LNCaP clone FGC (cell line): ENCODE measurements at regions not wholly inside any gene's neighbourhood (a gene's known extent, or its start where the extent isn't known, plus 50 kb on each side); places are given as distances from the start of the nearest gene placed in this dataset.

Experiments
- DNase-seq: peaks from one replicate; pipeline ENCODE4 v3.0.0-alpha.2; 2011; ENCODE audit warnings: low read depth
- H3K4me3 ChIP-seq: 2 replicates; pipeline ENCODE4 v1.5.1; 2011; ENCODE audit warnings: mild to moderate bottlenecking, low read depth, low read length, control low read depth
- TF ChIP-seq, protein P1 (sequence below): IDR thresholded peaks from 2 replicates; pipeline ENCODE4 v1.5.1; 2012; ENCODE audit warnings: mild to moderate bottlenecking; ENCODE audit not compliant: control insufficient read depth, insufficient read depth; ENCODE audit errors: extremely low read depth

DNA sequence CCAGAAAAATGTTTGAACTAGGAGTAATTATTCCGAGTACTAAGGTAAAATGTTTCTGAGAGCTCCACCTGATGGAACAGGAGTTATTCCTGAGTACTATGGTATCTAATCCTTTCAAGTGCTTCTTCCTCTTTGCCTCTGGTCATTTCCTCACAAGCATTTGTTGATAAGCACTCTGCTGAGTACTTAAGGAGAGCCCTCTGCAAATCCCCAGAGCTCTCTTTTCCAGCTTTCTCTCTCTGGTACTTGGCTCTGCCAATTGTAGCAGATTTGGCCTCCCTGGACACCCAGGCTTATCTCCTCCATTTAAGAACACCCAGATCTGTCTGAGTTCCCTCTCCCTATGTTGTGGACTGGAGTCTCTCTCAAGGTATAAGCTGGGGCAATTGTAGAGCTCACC is 457.0 kb downstream of the MN1 start:
- TF ChIP-seq, protein P1, sequence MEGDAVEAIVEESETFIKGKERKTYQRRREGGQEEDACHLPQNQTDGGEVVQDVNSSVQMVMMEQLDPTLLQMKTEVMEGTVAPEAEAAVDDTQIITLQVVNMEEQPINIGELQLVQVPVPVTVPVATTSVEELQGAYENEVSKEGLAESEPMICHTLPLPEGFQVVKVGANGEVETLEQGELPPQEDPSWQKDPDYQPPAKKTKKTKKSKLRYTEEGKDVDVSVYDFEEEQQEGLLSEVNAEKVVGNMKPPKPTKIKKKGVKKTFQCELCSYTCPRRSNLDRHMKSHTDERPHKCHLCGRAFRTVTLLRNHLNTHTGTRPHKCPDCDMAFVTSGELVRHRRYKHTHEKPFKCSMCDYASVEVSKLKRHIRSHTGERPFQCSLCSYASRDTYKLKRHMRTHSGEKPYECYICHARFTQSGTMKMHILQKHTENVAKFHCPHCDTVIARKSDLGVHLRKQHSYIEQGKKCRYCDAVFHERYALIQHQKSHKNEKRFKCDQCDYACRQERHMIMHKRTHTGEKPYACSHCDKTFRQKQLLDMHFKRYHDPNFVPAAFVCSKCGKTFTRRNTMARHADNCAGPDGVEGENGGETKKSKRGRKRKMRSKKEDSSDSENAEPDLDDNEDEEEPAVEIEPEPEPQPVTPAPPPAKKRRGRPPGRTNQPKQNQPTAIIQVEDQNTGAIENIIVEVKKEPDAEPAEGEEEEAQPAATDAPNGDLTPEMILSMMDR, result no peak
- no peak overlapping the region for H3K4me3 ChIP-seq
- no peak for DNase-seq

DNA sequence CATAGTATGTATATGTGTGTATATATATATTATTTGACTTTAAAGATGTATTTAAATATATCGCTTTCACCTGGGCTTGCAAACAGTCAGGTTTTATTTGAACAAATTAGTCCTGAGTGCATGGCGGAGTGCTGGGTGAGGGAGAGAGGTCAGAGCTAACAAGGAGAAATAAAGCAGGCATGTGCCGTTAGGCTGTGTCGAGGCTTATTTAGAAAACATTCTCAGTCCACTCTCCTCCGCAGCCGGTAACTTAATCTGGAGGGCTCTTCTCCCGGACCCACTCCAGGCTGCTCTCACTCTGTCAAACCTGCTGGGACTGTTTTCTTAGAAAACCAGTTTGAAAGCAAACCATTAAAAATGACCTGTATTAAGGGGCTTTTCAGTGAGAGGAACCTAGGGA is 455.9 kb downstream of the MN1 start:
- TF ChIP-seq, protein P1, result no peak
- DNase-seq, result no peak
- no peak overlapping the region for H3K4me3 ChIP-seq

DNA sequence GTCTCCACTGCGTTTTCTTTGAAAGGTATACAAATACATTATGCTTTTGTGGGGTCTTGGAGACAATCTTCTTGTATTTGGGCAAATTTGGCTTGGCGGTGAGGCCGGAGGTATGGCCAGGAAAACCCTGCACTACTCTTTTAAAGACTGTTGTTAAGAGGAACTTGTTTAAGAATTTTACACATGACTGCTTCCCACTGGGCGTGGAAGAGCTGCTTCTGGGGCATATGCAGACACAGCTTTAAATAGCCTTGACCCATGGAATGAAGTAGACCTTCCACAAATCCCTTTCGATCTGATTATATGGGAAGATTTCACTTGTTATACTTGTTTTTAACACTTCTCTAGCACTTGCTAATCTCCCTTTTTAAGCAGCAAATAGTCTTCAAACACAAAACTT is 453.6 kb downstream of the MN1 start:
- TF ChIP-seq, protein P1, result no peak
- DNase-seq, result no peak
- H3K4me3 ChIP-seq, result no peak overlapping the region

DNA sequence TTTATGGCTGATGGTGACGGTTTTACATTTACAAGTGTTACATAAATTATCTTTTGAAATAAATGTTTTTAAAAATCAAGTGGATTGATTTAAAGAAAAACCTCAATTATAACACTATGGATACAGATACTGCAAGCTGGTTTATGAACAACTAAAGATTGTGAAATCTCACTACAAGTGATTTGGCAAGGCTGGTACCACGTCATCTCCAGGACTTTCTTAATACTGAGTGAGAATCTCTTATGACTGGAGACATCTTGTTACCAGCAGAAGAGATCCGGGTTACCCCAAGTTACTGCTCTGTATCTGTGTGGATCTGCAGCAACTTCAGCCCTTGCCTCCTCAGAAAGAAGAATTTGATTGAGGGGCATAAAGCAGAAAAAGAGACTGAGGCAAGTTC is 452.9 kb downstream of the MN1 start:
- TF ChIP-seq, protein P1, result no peak
- DNase-seq, result no peak
- no peak overlapping the region for H3K4me3 ChIP-seq

DNA sequence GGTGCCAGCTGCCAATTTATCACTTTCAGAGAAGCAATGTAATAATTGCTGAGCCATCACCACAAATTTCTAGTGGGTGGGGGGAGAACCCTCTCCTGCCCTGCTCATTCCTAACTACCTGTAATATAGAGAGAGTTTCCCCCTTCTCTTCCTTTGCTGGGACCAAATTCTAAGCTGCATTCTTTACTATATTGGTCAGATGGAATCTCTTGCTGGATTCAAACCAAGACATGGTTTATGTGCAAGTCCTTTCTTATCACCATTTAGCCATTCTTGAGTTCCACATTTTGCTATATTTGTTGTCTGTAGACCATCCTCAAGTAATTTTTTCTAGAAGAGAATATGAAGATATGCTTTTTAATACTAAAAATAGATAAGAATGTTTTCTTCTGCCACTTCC is 452.1 kb downstream of the MN1 start:
- DNase-seq, result no peak
- TF ChIP-seq, protein P1, result no peak
- H3K4me3 ChIP-seq, result no peak overlapping the region

DNA sequence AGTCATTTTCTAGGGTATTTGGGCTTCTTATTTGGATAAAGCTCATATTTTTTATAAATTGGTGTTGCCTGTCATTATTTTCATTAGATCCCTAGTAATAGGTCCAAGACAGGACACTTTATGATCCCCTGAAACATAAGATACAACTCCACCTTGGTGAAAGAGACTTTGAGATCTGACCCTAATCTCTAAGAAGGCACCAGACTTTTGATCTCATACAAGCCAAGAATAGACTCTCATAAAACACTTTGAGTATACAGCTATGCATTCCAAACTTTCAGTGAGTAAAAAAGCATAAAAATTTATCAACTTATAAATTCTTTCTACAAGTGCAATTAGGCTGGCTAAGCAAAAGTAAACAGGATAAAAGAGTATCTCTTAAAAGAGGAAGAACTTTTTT is 451.2 kb downstream of the MN1 start:
- TF ChIP-seq, protein P1, result no peak
- no peak for DNase-seq
- no peak overlapping the region for H3K4me3 ChIP-seq

DNA sequence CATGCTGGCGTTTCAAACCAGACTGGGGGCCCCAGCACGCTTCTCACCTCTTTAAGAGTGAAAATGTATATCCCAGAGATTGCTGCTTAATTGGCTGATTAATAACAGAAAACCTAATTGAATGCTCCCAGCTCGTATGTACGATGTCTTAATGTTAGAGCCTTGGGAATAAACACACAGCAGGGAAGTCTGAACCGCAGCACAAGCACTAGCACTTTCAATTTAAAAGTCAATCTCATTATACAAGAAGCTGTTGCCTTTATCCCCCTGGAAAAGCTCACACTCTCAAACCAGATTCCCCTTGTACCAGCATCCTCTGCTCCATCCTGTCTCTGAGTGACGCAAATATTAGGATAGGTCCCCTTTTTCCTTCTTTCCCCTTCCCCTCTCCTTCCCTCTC is 449.1 kb downstream of the MN1 start:
- no peak for DNase-seq
- TF ChIP-seq, protein P1, result no peak

More for the DNA sequence above, 449.1 kb downstream of the MN1 start:
- H3K4me3 ChIP-seq, result no peak overlapping the region
